ENCODE measurements at regions not wholly inside any gene's neighbourhood (a gene's known extent, or its start where the extent isn't known, plus 50 kb on each side); places are given as distances from the start of the nearest gene placed in this dataset.
"Not testable (repeated sequence)": the region's sequence is repeated elsewhere in the genome, so short reads cannot be mapped to it uniquely, and the experiment has no call there.

- H3K4me3 ChIP-seq (ENCODE audit: low read length), result no peak overlapping the region
- H3K4me1 ChIP-seq (ENCODE audit: control insufficient read depth, insufficient read depth, low read length), result no peaks in the 10 kb centered on the region
- 7% methylated on average over 2 of the region's 4 CpGs for WGBS (ENCODE audit: insufficient coverage)
- no peaks in the 10 kb centered on the region for H3K27me3 ChIP-seq (ENCODE audit: control insufficient read depth, insufficient read depth, low read length)
- DNase-seq, result peak; percentile 12
- no peak overlapping the region for H3K27ac ChIP-seq (ENCODE audit: low read length)
- H3K9me3 ChIP-seq (replicated peaks; ENCODE audit: control insufficient read depth, low read depth, low read length), result no peaks in the 10 kb centered on the region
- no peaks in the 10 kb centered on the region for H3K36me3 ChIP-seq (ENCODE audit: control insufficient read depth, insufficient read depth, low read length)
Measured at GRCh38 chr18:42533009-42533575, 578.1 kb downstream of the PIK3C3 start.

DNA sequence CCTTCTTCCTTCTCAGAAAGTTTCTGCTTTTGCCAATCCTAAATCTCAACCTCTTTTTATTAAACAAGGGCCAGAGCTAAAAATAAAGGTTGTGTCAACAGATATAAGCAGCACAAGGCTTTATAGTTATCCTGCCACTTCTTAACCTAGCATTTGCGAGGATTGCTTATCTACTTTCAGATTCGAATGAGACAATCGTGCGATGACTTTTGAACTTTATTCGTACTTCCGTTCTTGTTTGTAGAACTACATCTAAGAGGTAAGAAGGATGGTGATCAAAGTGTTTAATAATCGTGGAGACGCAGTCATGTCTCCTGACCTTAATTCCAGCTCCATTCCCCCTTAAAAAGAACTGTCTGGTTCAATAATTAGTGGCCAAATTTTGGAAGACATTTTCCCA is 578.6 kb downstream of the PIK3C3 start:
- no peaks in the 10 kb centered on the region for H3K27me3 ChIP-seq (ENCODE audit: control insufficient read depth, insufficient read depth, low read length)
- no peaks in the 10 kb centered on the region for H3K9me3 ChIP-seq (replicated peaks; ENCODE audit: control insufficient read depth, low read depth, low read length)
- no peaks in the 10 kb centered on the region for H3K36me3 ChIP-seq (ENCODE audit: control insufficient read depth, insufficient read depth, low read length)
- H3K27ac ChIP-seq (ENCODE audit: low read length), result no peak overlapping the region
- H3K4me1 ChIP-seq (ENCODE audit: control insufficient read depth, insufficient read depth, low read length), result no peaks in the 10 kb centered on the region
- no peak overlapping the region for H3K4me3 ChIP-seq (ENCODE audit: low read length)
- no peak for DNase-seq
- no CpG with 5 or more reads among the region's 8 CpGs for WGBS (ENCODE audit: insufficient coverage)

- H3K4me3 ChIP-seq (ENCODE audit: low read length), result no peak overlapping the region
- H3K9me3 ChIP-seq (replicated peaks; ENCODE audit: control insufficient read depth, low read depth, low read length), result no peaks in the 10 kb centered on the region
- no peaks in the 10 kb centered on the region for H3K4me1 ChIP-seq (ENCODE audit: control insufficient read depth, insufficient read depth, low read length)
- H3K36me3 ChIP-seq (ENCODE audit: control insufficient read depth, insufficient read depth, low read length), result no peaks in the 10 kb centered on the region
- no peak for DNase-seq
- no peak overlapping the region for H3K27ac ChIP-seq (ENCODE audit: low read length)
- no CpG with 5 or more reads among the region's 1 CpG for WGBS (ENCODE audit: insufficient coverage)
- no peaks in the 10 kb centered on the region for H3K27me3 ChIP-seq (ENCODE audit: control insufficient read depth, insufficient read depth, low read length)
Measured at GRCh38 chr18:42534313-42534712, 579.3 kb downstream of the PIK3C3 start.

DNA sequence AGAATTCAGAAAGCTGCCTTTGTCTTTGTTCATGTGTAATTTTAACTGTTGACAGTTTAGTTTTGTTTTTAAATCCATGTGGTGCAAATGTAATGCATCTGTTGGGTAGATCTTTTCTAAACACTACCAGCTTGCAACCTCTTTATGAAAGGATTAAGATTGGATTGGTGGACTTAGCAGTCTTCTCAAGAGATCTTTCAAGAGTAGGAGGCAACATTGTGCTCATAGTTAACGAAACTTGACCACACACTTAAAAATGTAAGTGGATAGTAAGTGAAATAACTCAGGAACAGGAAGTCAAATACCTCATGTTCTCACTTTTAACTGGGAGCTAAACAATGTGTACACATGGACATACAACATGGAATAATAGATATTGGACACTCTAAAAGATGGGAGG is 579.0 kb downstream of the RIT2 start:
- no peaks in the 10 kb centered on the region for H3K4me1 ChIP-seq (ENCODE audit: control insufficient read depth, insufficient read depth, low read length)
- WGBS (ENCODE audit: insufficient coverage), result no CpG with 5 or more reads among the region's 1 CpG
- H3K27ac ChIP-seq (ENCODE audit: low read length), result no peak overlapping the region
- no peaks in the 10 kb centered on the region for H3K27me3 ChIP-seq (ENCODE audit: control insufficient read depth, insufficient read depth, low read length)
- no peak overlapping the region for H3K4me3 ChIP-seq (ENCODE audit: low read length)
- no peaks in the 10 kb centered on the region for H3K9me3 ChIP-seq (replicated peaks; ENCODE audit: control insufficient read depth, low read depth, low read length)
- no peak for DNase-seq
- no peaks in the 10 kb centered on the region for H3K36me3 ChIP-seq (ENCODE audit: control insufficient read depth, insufficient read depth, low read length)

DNA sequence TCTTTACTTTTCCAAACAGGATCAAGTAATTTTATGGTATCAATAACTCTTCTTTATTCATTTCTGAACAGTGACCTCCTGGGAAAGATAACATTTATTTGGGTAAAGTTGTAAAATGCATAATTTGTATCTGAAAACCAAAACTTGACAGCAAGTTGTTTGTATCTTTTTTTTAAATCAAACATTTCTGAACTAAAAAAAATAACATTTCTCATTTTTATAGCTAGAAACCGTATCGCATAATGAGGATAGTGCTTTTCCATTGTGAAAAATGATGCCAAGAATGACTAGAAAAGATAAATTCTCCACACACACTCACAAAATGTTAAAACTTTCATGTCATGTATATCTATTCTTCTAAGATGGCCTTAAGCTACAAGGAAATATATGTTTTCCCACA is 578.2 kb downstream of the RIT2 start:
- Histone ChIP-seq H3K27me3 (ENCODE audit: control insufficient read depth, insufficient read depth, low read length) (no peaks in the 10 kb centered on the region), H3K4me1 (ENCODE audit: control insufficient read depth, insufficient read depth, low read length) (no peaks in the 10 kb centered on the region), H3K36me3 (ENCODE audit: control insufficient read depth, insufficient read depth, low read length) (no peaks in the 10 kb centered on the region), H3K9me3 (replicated peaks; ENCODE audit: control insufficient read depth, low read depth, low read length) (no peaks in the 10 kb centered on the region), H3K27ac (ENCODE audit: low read length) (no peak overlapping the region), H3K4me3 (ENCODE audit: low read length) (no peak overlapping the region)
- WGBS (ENCODE audit: insufficient coverage), result no CpG with 5 or more reads among the region's 2 CpGs
- DNase-seq, result no peak

GRCh38 chr18:42544901-42545300 is 570.6 kb downstream of the RIT2 start:
- H3K36me3 ChIP-seq (ENCODE audit: control insufficient read depth, insufficient read depth, low read length), result no peaks in the 10 kb centered on the region
- H3K27ac ChIP-seq (ENCODE audit: low read length), result no peak overlapping the region
- no peaks in the 10 kb centered on the region for H3K9me3 ChIP-seq (replicated peaks; ENCODE audit: control insufficient read depth, low read depth, low read length)
- WGBS (ENCODE audit: insufficient coverage), result no CpG with 5 or more reads among the region's 1 CpG
- no peaks in the 10 kb centered on the region for H3K4me1 ChIP-seq (ENCODE audit: control insufficient read depth, insufficient read depth, low read length)
- no peak for DNase-seq
- H3K4me3 ChIP-seq (ENCODE audit: low read length), result no peak overlapping the region
- no peaks in the 10 kb centered on the region for H3K27me3 ChIP-seq (ENCODE audit: control insufficient read depth, insufficient read depth, low read length)

DNA sequence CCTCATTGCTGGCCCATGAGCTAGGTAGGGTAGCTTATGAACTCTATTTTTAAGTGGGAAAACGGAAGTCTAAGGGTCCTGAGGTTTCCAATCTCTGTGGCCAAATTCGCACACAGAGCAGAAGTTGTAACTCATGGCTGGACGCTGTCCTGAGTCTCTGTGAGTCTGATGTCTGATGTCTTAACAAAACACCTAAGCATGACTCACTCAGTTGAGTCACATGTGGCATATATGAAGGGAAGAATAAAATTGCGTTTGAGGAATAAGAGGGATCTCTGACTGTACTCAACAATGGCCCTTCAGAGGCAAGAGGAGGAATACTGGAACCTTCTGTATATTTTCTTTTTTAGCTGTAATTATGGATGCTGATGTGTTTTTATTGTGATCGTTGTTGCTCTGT is 569.7 kb downstream of the RIT2 start:
- no CpG with 5 or more reads among the region's 5 CpGs for WGBS (ENCODE audit: insufficient coverage)
- no peak overlapping the region for H3K27ac ChIP-seq (ENCODE audit: low read length)

DNA sequence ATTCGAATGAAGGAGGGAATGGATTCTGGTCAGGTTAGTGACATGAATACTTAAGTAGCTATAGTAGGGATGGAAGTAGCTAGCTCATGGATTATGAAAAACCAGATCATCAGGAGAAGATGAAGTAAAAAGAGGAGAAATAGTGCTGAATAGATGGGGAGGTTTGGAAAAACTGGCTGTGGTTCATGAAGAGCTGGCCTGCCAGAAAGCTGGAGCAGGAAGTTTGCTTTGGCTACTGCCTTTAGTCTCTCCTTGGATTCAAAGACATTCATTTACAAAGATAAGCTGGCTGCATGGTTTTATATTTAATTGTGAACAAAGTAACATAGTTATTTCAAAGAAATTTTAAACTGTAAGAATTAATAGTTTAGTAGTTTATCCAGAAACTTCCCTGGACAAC is 567.0 kb downstream of the RIT2 start:
- H3K36me3 ChIP-seq (ENCODE audit: control insufficient read depth, insufficient read depth, low read length), result no peaks in the 10 kb centered on the region
- H3K27ac ChIP-seq (ENCODE audit: low read length), result no peak overlapping the region
- peak; percentile 10 for DNase-seq
- H3K4me3 ChIP-seq (ENCODE audit: low read length), result no peak overlapping the region
- H3K4me1 ChIP-seq (ENCODE audit: control insufficient read depth, insufficient read depth, low read length), result no peaks in the 10 kb centered on the region
- H3K27me3 ChIP-seq (ENCODE audit: control insufficient read depth, insufficient read depth, low read length), result no peaks in the 10 kb centered on the region
- 83% methylated on average over 1 of the region's 1 CpG for WGBS (ENCODE audit: insufficient coverage)
- H3K9me3 ChIP-seq (replicated peaks; ENCODE audit: control insufficient read depth, low read depth, low read length), result no peaks in the 10 kb centered on the region

More for the DNA sequence above, 569.7 kb downstream of the RIT2 start:
- Histone ChIP-seq H3K36me3 (ENCODE audit: control insufficient read depth, insufficient read depth, low read length) (no peaks in the 10 kb centered on the region), H3K4me1 (ENCODE audit: control insufficient read depth, insufficient read depth, low read length) (no peaks in the 10 kb centered on the region), H3K27me3 (ENCODE audit: control insufficient read depth, insufficient read depth, low read length) (no peaks in the 10 kb centered on the region), H3K9me3 (replicated peaks; ENCODE audit: control insufficient read depth, low read depth, low read length) (no peaks in the 10 kb centered on the region), H3K4me3 (ENCODE audit: low read length) (no peak overlapping the region)
- DNase-seq, result no peak

- DNase-seq, result no peak
- H3K27ac ChIP-seq (ENCODE audit: low read length), result no peak overlapping the region
- WGBS (ENCODE audit: insufficient coverage), result 80% methylated on average over 1 of the region's 3 CpGs
- H3K36me3 ChIP-seq (ENCODE audit: control insufficient read depth, insufficient read depth, low read length), result no peaks in the 10 kb centered on the region
- no peaks in the 10 kb centered on the region for H3K27me3 ChIP-seq (ENCODE audit: control insufficient read depth, insufficient read depth, low read length)
- H3K4me3 ChIP-seq (ENCODE audit: low read length), result no peak overlapping the region
- H3K4me1 ChIP-seq (ENCODE audit: control insufficient read depth, insufficient read depth, low read length), result no peaks in the 10 kb centered on the region
- H3K9me3 ChIP-seq (replicated peaks; ENCODE audit: control insufficient read depth, low read depth, low read length), result no peaks in the 10 kb centered on the region
Measured at GRCh38 chr18:42549596-42549995, 565.9 kb downstream of the RIT2 start.

DNA sequence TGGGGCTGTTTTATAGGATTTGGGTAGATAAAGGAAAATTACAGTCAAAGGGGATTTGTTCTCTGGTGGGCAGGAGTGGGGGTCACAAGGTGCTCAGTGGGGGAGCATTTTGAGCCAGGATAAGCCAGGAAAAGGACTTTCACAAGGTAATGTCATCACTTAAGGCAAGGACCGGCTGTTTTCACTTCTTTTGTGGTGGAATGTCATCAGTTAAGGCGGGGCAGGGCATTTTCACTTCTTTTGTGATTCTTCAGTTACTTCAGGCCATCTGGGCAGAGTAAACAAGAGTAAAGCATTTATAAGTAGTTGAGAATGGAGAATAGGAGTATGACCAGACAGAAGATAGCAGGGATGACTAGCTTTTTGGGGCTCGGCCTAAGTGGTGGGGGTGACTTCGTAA is 562.9 kb downstream of the RIT2 start:
- 76% methylated on average over 4 of the region's 4 CpGs for WGBS (ENCODE audit: insufficient coverage)
- H3K4me3 ChIP-seq (ENCODE audit: low read length); DNase-seq: not testable (repeated sequence)

DNA sequence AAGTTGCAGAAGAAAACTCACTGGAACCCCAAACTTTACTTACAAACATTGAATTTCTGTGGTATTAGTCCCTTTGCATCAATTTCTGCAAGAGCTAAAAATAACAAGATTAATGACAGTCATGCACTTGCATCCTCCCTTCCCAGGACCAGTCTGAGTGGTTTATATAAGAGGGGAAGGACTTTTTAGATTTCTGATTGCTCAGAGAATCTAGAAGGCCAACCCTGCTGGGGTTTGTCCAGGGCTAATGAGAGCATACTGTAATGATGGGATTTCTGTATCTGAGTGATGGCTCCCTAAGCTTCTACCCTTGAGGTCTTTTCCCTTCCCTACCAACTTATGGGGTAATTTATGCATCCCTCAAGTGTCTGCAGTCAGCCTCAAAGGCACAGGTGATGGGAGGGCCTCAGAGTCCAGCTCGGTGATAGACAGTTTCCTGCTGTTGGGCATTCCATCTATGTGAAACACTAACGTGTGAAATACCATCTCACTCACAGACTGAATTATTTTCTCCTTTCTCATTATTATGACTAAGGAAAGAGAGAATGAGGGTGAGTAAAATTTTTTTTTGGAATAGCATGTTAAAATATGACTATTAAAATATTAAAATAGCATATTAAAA is 556.3 kb downstream of the RIT2 start:
- Histone ChIP-seq H3K27me3 (ENCODE audit: control insufficient read depth, insufficient read depth, low read length) (no peaks in the 10 kb centered on the region), H3K9me3 (replicated peaks; ENCODE audit: control insufficient read depth, low read depth, low read length) (no peaks in the 10 kb centered on the region), H3K36me3 (ENCODE audit: control insufficient read depth, insufficient read depth, low read length) (no peaks in the 10 kb centered on the region), H3K4me1 (ENCODE audit: control insufficient read depth, insufficient read depth, low read length) (no peaks in the 10 kb centered on the region), H3K4me3 (ENCODE audit: low read length) (no peak overlapping the region), H3K27ac (ENCODE audit: low read length) (no peak overlapping the region)
- WGBS (ENCODE audit: insufficient coverage), result 40% methylated on average over 1 of the region's 2 CpGs
- DNase-seq, result no peak

More for the DNA sequence above, 562.9 kb downstream of the RIT2 start:
- not testable (repeated sequence) for H3K36me3 ChIP-seq (ENCODE audit: control insufficient read depth, insufficient read depth, low read length); H3K9me3 ChIP-seq (replicated peaks; ENCODE audit: control insufficient read depth, low read depth, low read length); H3K27ac ChIP-seq (ENCODE audit: low read length); H3K27me3 ChIP-seq (ENCODE audit: control insufficient read depth, insufficient read depth, low read length); H3K4me1 ChIP-seq (ENCODE audit: control insufficient read depth, insufficient read depth, low read length)

All from muscle of leg (tissue), 3 donors.